ENCODE measurements at regions not wholly inside any gene's neighbourhood (a gene's known extent, or its start where the extent isn't known, plus 50 kb on each side); places are given as distances from the start of the nearest gene placed in this dataset.

- no peak for DNase-seq (ENCODE audit: low read depth)
Observed at GRCh38 chr16:61323456-61323855, 712.8 kb downstream of the CDH8 start.

GRCh38 chr16:61320791-61321190 lies 715.4 kb downstream of the CDH8 start:
- DNase-seq (ENCODE audit: low read depth), result no peak

- DNase-seq (ENCODE audit: low read depth), result no peak
Observed at GRCh38 chr16:61313931-61314330, 722.3 kb downstream of the CDH8 start.

GRCh38 chr16:61309386-61309785 lies 726.9 kb downstream of the CDH8 start:
- DNase-seq (ENCODE audit: low read depth), result no peak

- DNase-seq (ENCODE audit: low read depth), result no peak
Observed at GRCh38 chr16:61306204-61306603, 730.0 kb downstream of the CDH8 start.

- DNase-seq (ENCODE audit: low read depth), result no peak
Observed at GRCh38 chr16:61296814-61297213, 739.4 kb downstream of the CDH8 start.

GRCh38 chr16:61296305-61296704 lies 739.9 kb downstream of the CDH8 start:
- no peak for DNase-seq (ENCODE audit: low read depth)

GRCh38 chr16:61295311-61295710 lies 740.9 kb downstream of the CDH8 start:
- peak; percentile 0 for DNase-seq (ENCODE audit: low read depth)

- DNase-seq (ENCODE audit: low read depth), result no peak
Observed at GRCh38 chr16:61289141-61289540, 747.1 kb downstream of the CDH8 start.

- no peak for DNase-seq (ENCODE audit: low read depth)
Observed at GRCh38 chr16:61277849-61278248, 758.4 kb downstream of the CDH8 start.

GRCh38 chr16:61274211-61274610 lies 762.0 kb downstream of the CDH8 start:
- no peak for DNase-seq (ENCODE audit: low read depth)

- no peak for DNase-seq (ENCODE audit: low read depth)
Observed at GRCh38 chr16:61270726-61271125, 765.5 kb downstream of the CDH8 start.

- DNase-seq (ENCODE audit: low read depth), result no peak
Observed at GRCh38 chr16:61263400-61263799, 772.8 kb downstream of the CDH8 start.

- DNase-seq (ENCODE audit: low read depth), result no peak
Observed at GRCh38 chr16:61261315-61261714, 774.9 kb downstream of the CDH8 start.

GRCh38 chr16:61246592-61246991 lies 789.6 kb downstream of the CDH8 start:
- DNase-seq (ENCODE audit: low read depth), result no peak

- DNase-seq (ENCODE audit: low read depth), result no peak
Observed at GRCh38 chr16:61243954-61244353, 792.3 kb downstream of the CDH8 start.

- no peak for DNase-seq (ENCODE audit: low read depth)
Observed at GRCh38 chr16:61237884-61238485, 798.3 kb downstream of the CDH8 start.

- DNase-seq (ENCODE audit: low read depth), result no peak
Observed at GRCh38 chr16:61233713-61234112, 802.5 kb downstream of the CDH8 start.

- no peak for DNase-seq (ENCODE audit: low read depth)
Observed at GRCh38 chr16:61228371-61228770, 807.9 kb downstream of the CDH8 start.

GRCh38 chr16:61215605-61216004 lies 820.6 kb downstream of the CDH8 start:
- no peak for DNase-seq (ENCODE audit: low read depth)

- no peak for DNase-seq (ENCODE audit: low read depth)
Observed at GRCh38 chr16:61214780-61215179, 821.5 kb downstream of the CDH8 start.

GRCh38 chr16:61210076-61210475 lies 826.2 kb downstream of the CDH8 start:
- no peak for DNase-seq (ENCODE audit: low read depth)

GRCh38 chr16:61195006-61195405 lies 841.2 kb downstream of the CDH8 start:
- no peak for DNase-seq (ENCODE audit: low read depth)

GRCh38 chr16:61194573-61194972 lies 841.7 kb downstream of the CDH8 start:
- DNase-seq (ENCODE audit: low read depth), result no peak

- no peak for DNase-seq (ENCODE audit: low read depth)
Observed at GRCh38 chr16:61182391-61182790, 853.8 kb downstream of the CDH8 start.
